Stimulated activated CD4-positive, alpha-beta T cell treated with anti-CD3 and anti-CD28 coated beads, Interleukin-12 subunit alpha, Interleukin-12 subunit beta, amount 100 ng/mL, for 24 hours (primary cell): ENCODE measurements at regions not wholly inside any gene's neighbourhood (a gene's known extent, or its start where the extent isn't known, plus 50 kb on each side); places are given as distances from the start of the nearest gene placed in this dataset.
"Not testable (repeated sequence)": the region's sequence is repeated elsewhere in the genome, so short reads cannot be mapped to it uniquely, and the experiment has no call there.

Experiments
- DNase-seq, 2 experiments: peaks; one replicate each; pipeline ENCODE4 v3.0.0-alpha.2; 2020; ENCODE audit warnings: low read depth in 2 of 2

- DNase-seq = no peak
Measured at GRCh38 chr2:236988690-236989624, 96.7 kb upstream of the COPS8 start.

- no peak for DNase-seq
Measured at GRCh38 chr2:236990552-236990951, 95.1 kb upstream of the COPS8 start.

- DNase-seq = no peak
Measured at GRCh38 chr2:236991874-236992273, 93.8 kb upstream of the COPS8 start.

GRCh38 chr2:236993286-236993685 lies 92.4 kb upstream of the COPS8 start:
- no peak for DNase-seq

- DNase-seq = no peak
Measured at GRCh38 chr2:236994361-236994760, 91.3 kb upstream of the COPS8 start.

- DNase-seq = no peak
Measured at GRCh38 chr2:236997069-236997715, 88.5 kb upstream of the COPS8 start.

- no peak for DNase-seq
Measured at GRCh38 chr2:236998236-236998635, 87.5 kb upstream of the COPS8 start.

GRCh38 chr2:236998758-236999157 lies 86.9 kb upstream of the COPS8 start:
- no peak for DNase-seq

GRCh38 chr2:237000481-237000880 lies 85.2 kb upstream of the COPS8 start:
- no peak for DNase-seq

- not testable (repeated sequence) for DNase-seq
Measured at GRCh38 chr2:237005341-237005740, 80.3 kb upstream of the COPS8 start.

GRCh38 chr2:237011206-237011795 lies 74.4 kb upstream of the COPS8 start:
- no peak for DNase-seq

- no peak for DNase-seq
Measured at GRCh38 chr2:237012004-237012403, 73.7 kb upstream of the COPS8 start.

- DNase-seq = no peak
Measured at GRCh38 chr2:237012577-237013267, 73.0 kb upstream of the COPS8 start.

GRCh38 chr2:237016121-237016915 lies 69.4 kb upstream of the COPS8 start:
- DNase-seq = no peak

GRCh38 chr2:237020090-237020489 lies 65.6 kb upstream of the COPS8 start:
- no peak for DNase-seq

GRCh38 chr2:237022533-237022932 lies 63.2 kb upstream of the COPS8 start:
- no peak for DNase-seq

GRCh38 chr2:237024255-237024654 lies 61.4 kb upstream of the COPS8 start:
- DNase-seq = no peak

GRCh38 chr2:237025090-237025865 lies 60.4 kb upstream of the COPS8 start:
- no peak for DNase-seq

- peak in 1 of 2 experiments; percentile 19 for DNase-seq
Measured at GRCh38 chr2:237026981-237027711, 58.5 kb upstream of the COPS8 start.

GRCh38 chr2:237027712-237028029 lies 58.0 kb upstream of the COPS8 start:
- no peak for DNase-seq
